Stimulated activated CD8-positive, alpha-beta memory T cell treated with anti-CD3 and anti-CD28 coated beads, Interleukin-7, amount 100 ng/mL, for 48 hours (primary cell): ENCODE measurements at regions not wholly inside any gene's neighbourhood (a gene's known extent, or its start where the extent isn't known, plus 50 kb on each side); places are given as distances from the start of the nearest gene placed in this dataset.
A peak's percentile ranks its signal among the peaks of the same experiment; 100 is the strongest.
"Not testable (repeated sequence)": the region's sequence is repeated elsewhere in the genome, so short reads cannot be mapped to it uniquely, and the experiment has no call there.

Source experiments
- DNase-seq, 2 donors: peaks; one replicate each; pipeline ENCODE4 v3.0.0-alpha.2; 2020; ENCODE audit warnings: low read depth in 1 of 2; ENCODE audit errors: extremely low read depth in 1 of 2

DNA sequence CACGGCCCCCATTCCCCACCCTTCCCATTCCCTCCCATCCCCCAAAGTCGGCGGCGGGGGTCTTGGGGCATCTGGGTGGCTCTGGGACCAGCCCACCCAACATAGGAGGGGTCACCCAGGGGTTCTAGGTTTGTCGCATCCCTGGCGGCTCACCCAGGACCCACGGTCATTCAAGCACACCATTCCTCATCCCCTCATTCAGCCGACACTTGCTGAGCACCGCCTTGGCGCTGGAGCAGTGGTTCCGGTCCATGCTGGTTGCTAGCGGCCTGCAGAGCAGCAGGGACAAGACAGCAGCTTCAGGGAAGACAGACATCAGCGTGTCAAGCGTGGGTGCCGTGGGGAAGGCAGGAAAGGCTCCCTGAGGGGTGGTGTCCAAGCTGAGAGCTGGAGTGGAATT, 50.5 kb upstream of the OTOS start:
- no peak for DNase-seq

DNA sequence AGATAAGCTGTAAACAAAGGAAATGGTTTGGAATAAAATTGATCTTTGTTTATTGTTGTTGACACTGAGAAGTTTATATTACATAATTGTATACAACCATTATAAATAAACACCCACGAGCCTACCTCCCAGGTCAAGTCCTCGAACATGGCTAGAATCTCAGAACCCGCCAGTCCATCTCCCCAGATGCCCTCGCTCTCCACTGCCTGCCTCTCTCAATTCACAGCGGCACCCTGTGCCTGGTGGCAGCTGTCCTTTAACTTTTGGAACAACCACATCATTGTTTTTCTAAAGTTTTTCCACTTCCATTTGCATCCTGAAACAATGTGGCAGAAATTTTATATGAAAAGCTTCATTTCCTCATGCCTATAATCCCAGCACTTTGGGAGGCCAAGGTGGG, 52.2 kb upstream of the OTOS start:
- no peak for DNase-seq

DNA sequence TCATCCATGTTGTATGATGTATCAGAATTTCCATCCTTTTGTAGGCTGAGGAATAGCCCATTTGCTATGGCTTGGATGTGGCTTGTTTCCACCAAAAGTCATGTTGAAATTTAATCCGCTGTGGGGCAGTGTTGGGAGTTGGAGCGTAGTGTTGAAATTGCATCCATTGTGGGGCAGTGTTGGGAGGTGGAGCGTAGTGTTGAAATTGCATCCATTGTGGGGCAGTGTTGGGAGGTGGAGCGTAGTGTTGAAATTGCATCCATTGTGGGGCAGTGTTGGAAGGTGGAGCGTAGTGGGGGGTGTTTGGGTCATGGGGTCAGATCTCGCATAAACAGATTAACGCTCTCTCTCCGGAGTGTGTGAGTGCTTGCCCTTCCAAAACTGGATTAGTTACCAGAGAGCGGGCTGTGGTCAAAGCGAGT, 53.9 kb upstream of the OTOS start:
- not testable (repeated sequence) for DNase-seq

DNA sequence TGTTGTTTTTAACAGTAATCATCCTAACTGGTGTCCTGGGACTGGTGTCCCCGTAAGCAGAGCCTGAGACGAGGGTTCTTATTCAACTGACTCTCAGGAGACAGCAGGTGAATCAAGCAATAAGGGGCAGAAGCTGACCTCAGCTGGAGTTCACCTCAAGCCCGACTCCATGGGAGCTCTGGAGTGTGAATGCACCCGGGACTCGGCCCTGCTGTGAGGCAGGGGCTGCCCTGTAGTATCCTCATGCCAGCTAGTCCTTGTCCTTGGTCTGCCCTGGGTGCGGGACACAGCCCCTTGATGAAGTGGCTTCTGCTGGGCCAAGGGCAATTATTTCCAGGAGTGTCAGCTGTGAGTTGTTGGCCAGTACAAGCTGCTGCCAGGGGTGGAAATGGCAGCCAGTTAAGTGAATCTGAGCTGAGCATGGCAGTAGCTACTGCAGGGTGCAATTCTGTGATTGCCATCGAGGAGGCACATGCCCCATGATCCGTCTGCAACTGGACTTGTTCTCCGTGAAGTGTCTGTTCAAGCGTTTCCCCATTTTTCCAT, 54.9 kb upstream of the OTOS start:
- no peak for DNase-seq

DNA sequence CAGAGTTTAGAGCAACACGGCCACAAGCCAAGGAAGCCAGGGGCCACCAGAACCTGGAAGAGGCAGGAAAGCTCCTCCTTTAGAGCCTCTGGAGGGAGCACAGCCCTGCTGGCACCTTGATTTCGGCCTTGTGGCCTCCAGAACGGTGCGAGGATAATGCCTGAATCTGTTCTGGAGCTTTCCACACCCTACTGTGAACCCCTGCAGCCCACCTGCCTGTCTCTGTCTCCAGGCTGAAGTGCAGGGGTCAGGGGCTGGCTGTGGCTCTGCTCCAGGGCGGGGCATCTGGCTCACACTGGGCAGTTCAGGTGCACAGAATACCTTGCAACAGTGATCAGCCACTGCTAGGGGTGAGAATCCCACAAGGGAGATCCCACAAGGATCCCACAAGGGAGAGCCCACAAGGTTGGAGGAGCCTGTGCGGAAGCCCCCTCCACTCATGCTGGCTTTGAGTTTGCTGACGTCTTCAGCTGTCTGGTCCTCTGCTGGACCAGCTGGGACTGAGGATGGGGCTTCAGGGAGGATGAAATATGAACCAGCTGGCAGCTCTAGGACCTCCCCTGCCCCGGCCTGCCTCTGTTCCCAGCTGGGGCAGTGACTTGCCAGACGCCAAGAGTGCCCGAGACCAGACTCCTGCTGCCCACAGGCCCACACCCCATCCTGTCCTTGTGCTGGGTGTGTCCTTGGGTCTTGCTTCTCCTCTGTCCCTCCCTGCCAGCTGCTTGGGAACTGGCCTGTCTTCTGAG, 56.4 kb upstream of the OTOS start:
- no peak for DNase-seq

DNA sequence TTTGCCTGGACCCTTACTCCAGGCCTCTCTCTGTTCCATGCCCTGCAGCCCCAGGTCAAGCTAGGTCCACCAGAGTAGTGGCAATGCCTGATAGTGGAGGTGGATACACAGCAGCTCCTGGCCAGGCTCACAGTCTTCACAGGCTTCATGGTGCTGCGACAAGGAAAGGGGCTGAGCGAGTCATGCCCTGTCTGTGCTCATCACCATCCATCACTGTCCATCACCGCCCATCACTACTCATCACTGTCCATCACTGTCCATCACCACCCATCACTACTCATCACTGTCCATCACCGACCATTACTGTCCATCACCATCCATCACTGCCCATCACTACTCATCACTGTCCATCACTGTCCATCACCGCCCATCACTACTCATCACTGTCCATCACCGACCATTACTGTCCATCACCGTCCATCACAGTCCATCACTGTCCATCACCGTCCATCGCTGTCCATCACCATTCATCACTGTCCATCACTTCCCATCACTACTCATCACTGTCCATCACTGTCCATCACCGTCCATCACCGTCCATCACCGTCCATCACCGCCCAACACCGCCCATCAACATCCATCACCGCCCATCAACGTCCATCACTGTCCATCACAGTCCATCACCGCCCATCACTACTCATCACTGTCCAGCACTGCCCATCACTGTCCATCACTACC, 57.1 kb upstream of the OTOS start:
- no peak for DNase-seq

DNA sequence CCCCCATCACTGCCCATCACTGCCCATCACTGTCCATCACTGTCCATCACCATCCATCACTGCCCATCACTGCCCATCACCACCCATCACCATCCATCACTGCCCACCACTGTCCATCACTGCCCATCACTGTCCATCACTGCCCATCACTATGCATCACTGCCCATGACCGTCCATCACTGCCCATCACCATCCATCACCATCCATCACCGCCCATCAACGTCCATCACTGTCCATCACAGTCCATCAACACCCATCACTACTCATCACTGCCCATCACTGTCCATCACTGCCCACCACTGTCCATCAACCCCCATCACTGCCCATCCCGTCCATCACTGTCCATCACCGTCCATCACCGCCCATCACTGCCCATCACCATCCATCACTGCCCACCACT, 57.8 kb upstream of the OTOS start:
- no peak for DNase-seq

DNA sequence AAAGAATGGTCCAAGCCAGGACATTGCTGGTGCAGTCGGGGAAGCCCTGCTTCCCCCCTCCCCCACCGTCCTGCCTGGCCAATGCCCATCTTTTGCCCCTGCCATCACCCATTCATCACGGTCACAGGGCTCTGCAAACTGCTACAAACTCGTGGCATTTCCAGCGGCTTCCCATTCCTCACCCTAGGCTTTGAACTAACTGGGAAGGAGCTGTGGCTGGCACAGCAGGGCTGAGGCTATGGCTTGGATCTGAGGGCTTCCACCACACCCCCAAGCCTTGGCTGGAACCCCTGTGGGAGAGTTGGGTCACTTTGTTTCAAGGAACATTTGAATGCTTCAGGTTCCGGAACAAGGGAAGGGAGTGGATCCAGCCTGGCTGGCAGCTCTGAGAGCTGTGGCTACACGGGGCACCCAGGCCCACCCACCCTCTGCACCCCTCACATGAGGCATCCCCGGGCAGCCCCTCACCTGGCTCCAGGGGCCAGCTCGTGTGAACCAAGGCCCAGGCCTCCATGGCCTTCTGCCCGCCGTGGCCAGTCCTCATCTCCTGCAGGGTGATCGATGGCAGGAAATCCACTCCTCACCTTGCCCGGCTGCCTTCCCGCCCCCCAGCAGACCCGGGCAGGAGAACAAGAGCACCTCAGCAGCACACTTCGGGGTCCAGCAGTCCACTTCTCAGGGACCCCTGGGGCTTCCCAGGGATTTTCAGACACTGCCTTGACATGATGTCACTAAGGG, 58.8 kb upstream of the OTOS start:
- no peak for DNase-seq

DNA sequence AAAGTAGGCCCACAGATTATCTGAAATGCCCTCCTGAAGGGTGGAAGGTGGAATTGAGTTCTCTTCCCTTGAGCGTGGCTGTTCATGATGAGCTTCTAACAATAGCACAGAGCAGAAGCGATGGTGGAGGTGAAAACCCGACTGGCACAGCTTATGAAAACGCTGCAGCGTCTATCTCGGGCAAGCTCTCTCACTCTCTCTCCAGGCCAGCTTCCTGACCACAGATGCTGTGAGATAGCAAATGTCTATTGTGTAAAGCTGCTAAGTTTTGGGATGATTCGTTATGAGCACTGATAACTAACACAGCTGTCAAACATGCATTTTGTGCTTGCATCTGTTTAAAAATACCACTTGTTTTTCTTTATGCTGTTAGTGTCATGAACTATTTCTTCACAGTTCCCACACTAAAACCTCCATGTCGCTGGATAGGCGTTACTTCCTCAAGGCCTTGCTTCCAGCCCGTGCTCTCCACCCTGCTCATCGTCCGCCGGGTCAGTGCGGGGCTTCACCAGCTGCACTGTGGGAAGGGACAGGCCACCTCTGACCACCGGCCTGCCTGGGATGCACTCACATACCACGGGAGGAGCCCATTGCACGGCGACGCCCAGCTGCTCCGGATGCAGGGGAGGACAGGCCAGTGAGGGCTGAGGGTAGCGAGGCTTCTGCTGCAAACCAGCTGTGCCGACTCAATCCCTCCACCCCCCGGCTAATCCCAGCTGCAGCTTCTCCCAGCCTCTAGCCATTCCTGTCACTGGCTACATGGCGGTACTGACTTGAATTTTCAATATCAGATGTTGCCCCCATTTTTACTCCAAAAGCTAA, 60.0 kb upstream of the OTOS start:
- no peak for DNase-seq

DNA sequence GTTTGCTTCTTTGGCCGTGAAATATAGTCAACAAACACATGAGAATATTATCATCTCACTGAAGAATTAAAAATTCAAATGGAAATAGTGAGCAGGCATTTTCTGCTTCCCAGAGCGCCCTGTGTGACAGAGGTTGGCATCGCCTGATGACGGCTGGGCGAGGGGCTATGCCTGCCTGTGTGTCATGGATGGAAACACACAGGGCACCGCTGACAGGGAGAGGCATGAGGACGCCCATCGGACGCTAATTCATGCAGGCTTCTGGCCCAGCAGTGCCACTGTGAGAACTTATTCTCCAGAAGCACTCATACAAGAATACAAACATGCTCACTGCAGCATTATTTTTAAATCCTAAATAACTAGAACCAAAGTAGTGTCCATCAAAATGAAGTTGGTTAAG, 61.4 kb upstream of the OTOS start:
- DNase-seq = no peak

DNA sequence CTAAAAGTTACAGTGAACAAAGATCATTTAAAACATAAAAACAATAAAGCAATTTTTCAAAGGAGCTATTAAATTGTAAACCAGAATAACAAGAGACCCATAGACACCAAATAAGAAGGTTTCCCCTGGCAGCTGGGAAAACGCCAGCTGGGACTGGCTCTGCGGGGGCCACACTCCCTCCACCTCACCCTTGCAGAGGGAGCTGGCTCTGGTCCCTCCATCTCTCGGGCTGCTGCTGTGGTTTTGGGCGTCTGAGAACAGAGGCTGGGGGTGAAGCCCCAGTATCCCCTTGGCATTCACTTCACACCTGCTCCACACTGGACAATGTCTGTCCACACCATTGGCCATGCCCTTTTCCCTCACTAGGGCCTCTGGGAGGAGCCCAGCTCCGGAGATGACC, 62.1 kb upstream of the OTOS start:
- no peak for DNase-seq

DNA sequence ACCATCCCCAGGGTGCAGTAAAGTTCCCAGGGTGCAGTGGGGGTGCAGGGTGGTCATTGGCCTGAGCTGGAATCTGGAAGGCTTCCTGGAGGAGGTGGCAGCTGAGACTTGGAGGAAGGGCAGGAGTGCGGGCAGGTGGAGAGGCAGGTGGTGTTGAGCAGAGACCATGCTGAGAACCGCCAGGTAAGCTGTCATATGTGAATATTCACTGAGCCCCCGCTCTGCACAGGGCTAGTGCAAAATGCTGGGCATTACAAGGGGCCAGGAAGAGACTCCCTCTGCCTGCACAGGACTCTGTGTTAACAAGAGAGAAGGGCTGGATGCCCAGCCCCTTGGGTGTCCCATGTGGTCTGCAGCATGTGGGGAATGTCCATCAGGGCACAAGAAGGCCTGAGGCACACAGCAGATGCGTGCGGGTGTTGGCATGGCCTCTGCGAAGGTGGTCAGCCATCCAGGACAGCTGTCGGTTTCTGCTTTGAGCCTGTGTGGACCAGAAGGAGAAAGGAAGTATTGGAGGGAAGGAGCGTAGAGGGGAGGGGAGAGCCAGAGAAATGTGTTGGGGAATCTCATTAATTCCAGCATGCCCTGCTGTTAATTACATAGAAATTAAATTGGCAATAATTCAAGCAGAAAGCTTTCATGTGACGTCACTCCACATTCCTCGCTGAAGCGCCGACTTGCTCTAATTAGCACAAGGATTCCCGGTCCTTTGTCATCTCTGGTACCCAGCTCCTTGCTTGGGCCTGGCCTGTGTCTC, 62.8 kb upstream of the OTOS start:
- DNase-seq = no peak

DNA sequence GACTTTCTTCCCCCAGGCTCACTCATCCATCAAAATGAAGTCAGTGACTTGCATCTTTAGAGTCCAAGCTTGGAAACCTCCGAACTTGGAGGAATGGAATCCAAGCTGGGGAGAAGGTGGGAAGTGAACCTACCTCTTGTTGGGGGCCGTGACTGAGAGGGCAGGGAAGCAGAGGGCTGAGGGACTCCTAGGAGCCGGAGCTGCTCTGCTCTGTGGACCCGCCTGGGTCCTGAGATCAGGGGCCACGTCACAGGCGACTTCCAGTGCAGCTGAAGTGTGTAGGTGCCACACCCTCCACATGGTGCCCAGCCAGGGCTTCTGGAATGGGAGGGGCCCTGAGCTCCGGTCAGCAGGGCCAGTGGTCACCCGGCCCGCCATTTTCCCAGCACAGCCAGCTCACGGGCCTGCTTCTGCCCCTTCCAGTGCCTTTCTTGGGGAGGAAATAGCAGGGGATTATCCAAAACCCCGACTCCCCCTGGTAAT, 63.4 kb upstream of the OTOS start:
- DNase-seq = no peak

DNA sequence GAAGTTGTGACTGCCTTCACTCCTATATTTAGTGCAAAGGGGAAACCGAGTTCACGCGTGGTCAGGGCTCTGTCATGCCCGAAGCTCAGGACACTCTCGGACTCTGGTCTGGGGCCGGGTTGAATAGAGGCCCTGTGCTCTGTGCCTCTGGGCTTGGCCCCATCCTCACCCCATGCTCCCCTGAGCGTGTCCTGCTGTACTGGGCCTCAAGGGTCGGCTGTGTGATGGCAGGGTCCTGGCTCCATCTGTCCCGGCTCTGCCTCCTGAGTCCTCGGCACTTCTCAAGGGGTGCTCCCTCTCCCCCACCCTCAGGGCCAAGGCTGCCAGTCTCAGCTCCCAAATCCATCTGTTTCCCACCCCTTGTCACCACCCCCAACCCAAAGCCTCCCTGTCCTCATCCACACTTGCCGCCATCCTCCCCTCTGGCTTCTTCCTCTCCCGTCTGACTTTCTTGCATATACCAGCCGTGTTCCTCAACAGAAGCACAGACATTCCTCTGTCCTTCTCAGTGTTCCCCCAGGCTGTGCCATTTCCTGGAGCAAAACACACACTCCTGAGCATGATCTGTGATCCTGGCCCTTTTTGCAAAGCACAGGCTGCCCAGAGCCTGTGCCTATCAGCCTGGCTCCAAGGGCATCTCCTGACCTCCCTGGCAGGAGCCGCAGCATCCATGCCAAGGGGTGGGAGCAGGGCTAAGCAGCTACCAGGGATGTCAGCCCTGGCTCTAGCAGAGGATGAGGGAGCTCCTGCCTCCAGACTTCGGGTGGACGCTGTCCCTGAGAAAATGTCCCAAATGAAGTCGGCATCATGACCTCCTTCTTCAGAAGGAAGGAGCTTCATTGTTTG, 64.2 kb upstream of the OTOS start:
- DNase-seq = no peak

DNA sequence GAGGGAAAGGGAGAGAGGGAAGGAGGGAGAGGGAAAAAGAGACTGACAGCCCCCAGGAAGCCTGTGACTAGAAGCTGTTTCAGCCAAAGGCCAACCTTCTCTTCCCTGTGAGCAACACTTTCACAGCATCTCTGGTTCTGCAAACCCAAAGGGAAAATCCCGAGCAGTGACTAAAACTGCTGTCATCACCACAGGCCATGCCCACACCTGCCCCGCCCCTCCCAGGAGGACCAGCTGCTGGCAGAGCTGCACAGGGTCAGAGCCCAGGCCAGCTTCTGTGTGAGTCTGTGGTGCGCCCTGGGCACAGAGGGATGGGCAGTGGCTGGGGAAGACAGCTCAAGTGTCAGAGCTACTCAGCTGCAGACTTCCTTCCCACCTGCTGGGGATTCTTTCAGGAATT, 64.9 kb upstream of the OTOS start:
- peak; percentile 35 to 73 for DNase-seq

DNA sequence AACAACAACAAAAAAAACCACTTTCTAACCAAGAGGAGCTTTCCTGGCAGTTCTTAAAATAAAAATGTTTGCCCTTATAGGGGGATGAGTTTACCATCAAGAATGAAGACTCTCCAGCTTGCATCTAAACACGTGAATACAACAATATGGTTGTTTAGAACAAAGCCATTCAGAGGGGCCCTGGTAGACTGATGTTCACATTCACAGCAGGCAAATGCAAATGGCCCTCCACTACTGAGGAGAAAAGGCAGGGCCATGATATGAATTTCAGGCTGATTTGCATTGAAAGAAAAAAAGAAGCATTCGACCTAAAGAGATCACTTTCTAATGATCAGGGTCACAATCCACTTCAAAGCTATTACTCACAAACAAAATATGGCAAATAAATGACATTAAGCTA, 65.3 kb upstream of the OTOS start:
- DNase-seq = no peak

DNA sequence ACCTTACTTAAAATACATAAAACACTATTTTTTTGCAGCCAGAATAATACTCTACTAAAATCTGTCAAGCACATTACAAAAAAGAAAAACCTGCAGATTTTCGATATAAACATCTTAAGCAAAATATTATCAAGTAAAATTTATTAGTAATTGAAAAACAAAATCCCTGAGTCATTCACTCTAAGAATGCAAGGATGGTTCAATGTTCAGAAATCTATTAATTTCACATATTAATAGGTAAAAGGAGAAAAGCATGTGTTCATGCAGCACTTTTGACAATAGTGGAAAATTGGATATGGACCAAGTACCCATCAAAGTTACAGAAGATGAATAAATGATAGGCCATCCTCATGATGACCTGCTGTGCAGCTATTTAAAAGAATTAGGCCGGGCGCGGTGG, 66.2 kb upstream of the OTOS start:
- DNase-seq = no peak

DNA sequence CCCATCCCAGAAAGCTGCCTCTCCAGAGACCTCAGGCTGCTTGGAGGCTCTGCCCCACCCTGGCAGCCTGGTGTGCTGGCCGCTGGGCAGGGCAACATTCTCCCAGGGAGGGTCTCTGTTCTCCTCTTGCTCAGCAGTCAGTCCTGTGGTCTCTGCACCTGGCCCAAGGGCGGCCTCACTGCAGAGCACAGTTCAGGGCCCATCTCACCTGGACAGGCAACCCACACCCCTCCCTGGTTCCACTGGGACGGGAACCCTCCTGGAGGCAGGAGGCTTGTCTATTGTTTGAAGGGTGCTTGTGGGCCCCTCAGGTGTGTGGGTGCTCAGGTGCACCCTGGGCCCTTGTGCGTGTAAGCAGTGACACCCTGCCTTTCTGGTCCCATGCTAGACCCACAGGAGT, 67.2 kb upstream of the OTOS start:
- DNase-seq = no peak

DNA sequence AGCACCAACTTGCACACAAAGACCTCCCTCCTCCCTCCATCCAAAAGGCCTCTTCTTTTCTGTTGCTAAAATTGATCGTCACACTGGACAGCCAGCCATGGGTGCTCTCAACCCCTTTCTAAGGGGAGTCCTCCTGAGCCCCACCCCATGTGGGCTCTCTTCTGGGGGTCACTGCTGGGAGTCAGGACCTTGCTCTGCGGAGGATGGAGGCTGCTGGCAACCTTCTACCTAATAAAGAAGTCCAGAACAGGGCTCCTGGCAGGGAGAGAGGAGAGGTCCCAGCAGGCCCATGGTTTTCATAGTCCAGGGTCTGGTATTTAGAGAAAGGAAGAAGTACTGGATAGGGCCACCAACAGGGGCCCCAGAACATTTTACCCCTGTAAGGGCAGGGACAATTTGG, 67.6 kb upstream of the OTOS start:
- DNase-seq = no peak
